ENCODE measurements at regions not wholly inside any gene's neighbourhood (a gene's known extent, or its start where the extent isn't known, plus 50 kb on each side); places are given as distances from the start of the nearest gene placed in this dataset.

GRCh38 chr22:48173061-48173772, 1410.8 kb downstream of the TBC1D22A start:
- Histone ChIP-seq H3K4me1 (no peaks in the 10 kb centered on the region), H3K9me3 (no peaks in the 10 kb centered on the region), H3K36me3 (no peaks in the 10 kb centered on the region), H3K4me3 (no peak overlapping the region), H3K27me3 (peaks cover 0 to 12% (median 0%) of the 10 kb centered on the region in 9 donors), H3K27ac (no peak overlapping the region)
- DNase-seq (no peak), ATAC-seq (no peak)
- TF ChIP-seq CTCF (IDR thresholded peaks at IDR 0.05) (no peak), POLR2A (IDR thresholded peaks at IDR 0.05) (no peak)
- intact Hi-C loops (cut with DNase I), result no loop called here
- 75 to 83% (median 76%) methylated on average over 19 of the region's 19 CpGs for WGBS, 4 donors

- WGBS, 4 donors, result 47 to 58% (median 53%) methylated on average over 5 to 7 of the region's 7 CpGs
- no peak for TF ChIP-seq POLR2A (IDR thresholded peaks at IDR 0.05)
- TF ChIP-seq CTCF (IDR thresholded peaks at IDR 0.05), result no peak
- no peaks in the 10 kb centered on the region for H3K36me3 ChIP-seq
These were observed 1408.8 kb downstream of the TBC1D22A start for GRCh38 chr22:48171271-48171691.

DNA sequence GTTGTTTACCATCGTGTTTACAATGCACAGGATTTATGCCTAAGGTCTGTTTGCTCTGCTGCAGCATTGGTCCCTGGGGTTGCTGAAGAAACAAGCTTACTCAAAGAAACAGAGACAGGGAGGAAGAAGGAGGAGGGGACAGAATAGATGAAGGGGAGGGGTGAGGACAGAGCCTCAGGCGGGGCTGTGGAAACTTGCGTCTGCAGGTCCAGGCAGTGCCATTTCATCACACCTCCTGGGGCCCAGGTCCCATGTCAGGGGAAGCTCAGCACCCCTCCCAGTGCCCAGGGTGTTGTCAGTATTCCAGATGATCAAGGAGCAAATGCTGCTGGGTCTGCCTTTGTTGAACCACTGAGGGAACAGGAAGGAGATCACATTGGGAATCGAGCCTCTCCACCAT, 1406.8 kb downstream of the TBC1D22A start:
- DNase-seq (no peak), ATAC-seq (no peak)
- peaks cover 0 to 5% (median 0%) of the 10 kb centered on the region in 9 donors for H3K27me3 ChIP-seq
- H3K9me3 ChIP-seq, result no peaks in the 10 kb centered on the region
- intact Hi-C loops (cut with DNase I), result loop anchor here in 1 of 10 donors (10.0 kb wide), 1 partner anchor 64 kb away; no protein-coding TSS in a partner anchor
- H3K4me3 ChIP-seq, result no peak overlapping the region
- WGBS, 4 donors, result 70 to 82% (median 76%) methylated on average over 4 of the region's 4 CpGs
- no peak for TF ChIP-seq POLR2A (IDR thresholded peaks at IDR 0.05)
- no peak for TF ChIP-seq CTCF (IDR thresholded peaks at IDR 0.05)
- H3K4me1 ChIP-seq, result no peaks in the 10 kb centered on the region
- H3K36me3 ChIP-seq, result no peaks in the 10 kb centered on the region
- H3K27ac ChIP-seq, result no peak overlapping the region

More at GRCh38 chr22:48171271-48171691, 1408.8 kb downstream of the TBC1D22A start:
- DNase-seq, result no peak
- no peak overlapping the region for H3K4me3 ChIP-seq
- H3K27ac ChIP-seq, result no peak overlapping the region
- no peaks in the 10 kb centered on the region for H3K4me1 ChIP-seq
- H3K27me3 ChIP-seq, result peaks cover 0 to 12% (median 0%) of the 10 kb centered on the region in 9 donors
- intact Hi-C loops (cut with DNase I), result no loop called here
- ATAC-seq, result no peak
- no peaks in the 10 kb centered on the region for H3K9me3 ChIP-seq

DNA sequence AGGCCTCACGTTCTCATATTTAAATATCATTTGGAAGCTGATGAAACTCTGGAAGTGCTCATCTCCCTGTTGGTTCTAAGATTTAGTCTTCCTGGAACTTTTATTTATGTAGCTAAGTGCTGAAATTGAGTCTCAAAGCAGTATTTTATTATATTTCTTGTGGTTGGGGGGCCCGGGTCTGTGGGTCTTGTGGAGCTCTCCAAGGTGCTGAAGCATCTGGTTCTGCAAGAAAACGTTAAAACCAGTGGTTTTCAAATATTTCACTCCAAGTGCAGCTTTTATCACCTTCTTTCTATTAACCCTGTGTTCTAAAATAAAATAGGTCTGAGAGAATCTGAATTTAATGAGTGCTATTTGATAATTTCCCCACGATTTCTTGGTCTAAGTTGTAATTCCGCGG, 1404.8 kb downstream of the TBC1D22A start:
- intact Hi-C loops (cut with DNase I), result loop anchor here in 1 of 10 donors (10.0 kb wide), 1 partner anchor 62 kb away; no protein-coding TSS in a partner anchor
- no peak overlapping the region for H3K27ac ChIP-seq
- H3K27me3 ChIP-seq, result no peaks in the 10 kb centered on the region
- H3K36me3 ChIP-seq, result no peaks in the 10 kb centered on the region
- no peak for ATAC-seq
- 48 to 57% (median 55%) methylated on average over 6 of the region's 6 CpGs for WGBS, 4 donors
- H3K4me3 ChIP-seq, result no peak overlapping the region
- no peaks in the 10 kb centered on the region for H3K9me3 ChIP-seq
- no peak for DNase-seq
- no peaks in the 10 kb centered on the region for H3K4me1 ChIP-seq
- TF ChIP-seq CTCF (IDR thresholded peaks at IDR 0.05) (no peak), POLR2A (IDR thresholded peaks at IDR 0.05) (no peak)

Data from heart left ventricle (tissue), 16 donors.